Bone marrow (tissue), 2 donors: ENCODE measurements at regions not wholly inside any gene's neighbourhood (a gene's known extent, or its start where the extent isn't known, plus 50 kb on each side); places are given as distances from the start of the nearest gene placed in this dataset.

Experiments
- DNase-seq, 2 donors: peaks; one replicate each; lab custom pipeline; 2025; lab: John Stamatoyannopoulos, UW

GRCh38 chr5:99122976-99123375 lies 194.2 kb upstream of the CHD1 start:
- no peak for DNase-seq

GRCh38 chr5:99119326-99119725 lies 190.5 kb upstream of the CHD1 start:
- DNase-seq, result no peak

GRCh38 chr5:99116526-99116925 lies 187.7 kb upstream of the CHD1 start:
- DNase-seq, result no peak

GRCh38 chr5:99109894-99110293 lies 181.1 kb upstream of the CHD1 start:
- no peak for DNase-seq

GRCh38 chr5:99105216-99105615 lies 176.4 kb upstream of the CHD1 start:
- no peak for DNase-seq

GRCh38 chr5:99104538-99105132 lies 175.8 kb upstream of the CHD1 start:
- no peak for DNase-seq

- no peak for DNase-seq
Observed at GRCh38 chr5:99102073-99102697, 173.4 kb upstream of the CHD1 start.

- DNase-seq, result no peak
Observed at GRCh38 chr5:99099691-99100090, 170.9 kb upstream of the CHD1 start.

GRCh38 chr5:99089822-99090549 lies 161.2 kb upstream of the CHD1 start:
- no peak for DNase-seq

GRCh38 chr5:99088309-99088708 lies 159.5 kb upstream of the CHD1 start:
- no peak for DNase-seq

- no peak for DNase-seq
Observed at GRCh38 chr5:99083197-99083596, 154.4 kb upstream of the CHD1 start.

GRCh38 chr5:99081711-99082110 lies 152.9 kb upstream of the CHD1 start:
- DNase-seq, result no peak

GRCh38 chr5:99076723-99077640 lies 148.2 kb upstream of the CHD1 start:
- no peak for DNase-seq

GRCh38 chr5:99072846-99073245 lies 144.0 kb upstream of the CHD1 start:
- no peak for DNase-seq

- no peak for DNase-seq
Observed at GRCh38 chr5:99070822-99071221, 142.0 kb upstream of the CHD1 start.

- DNase-seq, result no peak
Observed at GRCh38 chr5:99070362-99070761, 141.6 kb upstream of the CHD1 start.

GRCh38 chr5:99068944-99069650 lies 140.3 kb upstream of the CHD1 start:
- DNase-seq, result no peak

- DNase-seq, result no peak
Observed at GRCh38 chr5:99063737-99064136, 134.9 kb upstream of the CHD1 start.

- DNase-seq, result no peak
Observed at GRCh38 chr5:99061711-99062110, 132.9 kb upstream of the CHD1 start.

GRCh38 chr5:99061299-99061698 lies 132.5 kb upstream of the CHD1 start:
- DNase-seq, result no peak
